GM03348 (cell line): ENCODE measurements at regions not wholly inside any gene's neighbourhood (a gene's known extent, or its start where the extent isn't known, plus 50 kb on each side); places are given as distances from the start of the nearest gene placed in this dataset.
"Not testable (repeated sequence)": the region's sequence is repeated elsewhere in the genome, so short reads cannot be mapped to it uniquely, and the experiment has no call there.

Source experiments
- DNase-seq: peaks from one replicate; pipeline ENCODE4 v3.0.0; 2012; ENCODE audit warnings: low spot score

DNA sequence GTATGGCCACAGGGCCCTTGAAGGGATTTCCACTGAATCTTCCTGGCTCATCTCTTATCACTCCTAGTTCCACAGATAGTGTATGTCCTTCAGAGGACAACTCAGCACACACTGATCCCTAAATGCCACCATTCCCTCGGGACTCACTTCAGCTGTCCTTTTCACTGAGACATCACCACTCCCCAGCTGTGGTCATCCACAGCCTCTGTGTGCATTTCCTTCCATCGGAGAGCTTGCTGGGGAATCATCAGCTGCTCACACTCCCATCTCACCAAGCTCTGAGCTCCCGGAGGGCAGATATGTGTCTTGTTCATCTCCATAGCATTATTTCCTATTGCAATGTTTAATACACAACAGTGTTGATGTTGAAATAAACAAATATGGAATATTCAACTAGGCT lies 759.5 kb downstream of the RNF144A start:
- no peak for DNase-seq

DNA sequence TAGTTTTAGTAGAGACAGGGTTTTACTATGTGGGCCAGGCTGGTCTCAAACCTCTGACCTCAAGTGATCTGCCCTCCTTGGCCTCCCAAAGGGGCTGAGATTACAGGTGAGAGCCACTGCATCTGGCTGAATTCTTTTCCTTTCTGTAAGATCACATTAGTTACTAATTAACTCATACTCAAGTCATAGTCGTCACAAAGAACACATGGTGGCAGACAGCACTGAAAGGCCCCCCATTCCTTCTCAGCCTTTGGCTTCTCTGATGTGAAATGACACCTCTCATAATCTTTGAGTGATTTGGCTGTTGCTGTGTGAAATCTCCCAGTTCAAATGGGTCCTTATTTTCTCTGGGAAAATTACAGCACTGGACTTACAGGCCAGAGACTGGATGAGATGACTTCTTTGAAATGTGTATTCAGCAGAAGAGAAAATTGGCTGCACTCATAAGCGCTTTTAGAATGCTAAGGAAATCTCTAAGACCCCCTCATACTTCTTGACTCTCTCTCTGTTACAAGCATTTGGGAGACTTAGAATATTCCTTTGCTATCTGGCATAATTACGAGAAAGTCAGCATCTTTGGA lies 764.8 kb downstream of the RNF144A start:
- no peak for DNase-seq

DNA sequence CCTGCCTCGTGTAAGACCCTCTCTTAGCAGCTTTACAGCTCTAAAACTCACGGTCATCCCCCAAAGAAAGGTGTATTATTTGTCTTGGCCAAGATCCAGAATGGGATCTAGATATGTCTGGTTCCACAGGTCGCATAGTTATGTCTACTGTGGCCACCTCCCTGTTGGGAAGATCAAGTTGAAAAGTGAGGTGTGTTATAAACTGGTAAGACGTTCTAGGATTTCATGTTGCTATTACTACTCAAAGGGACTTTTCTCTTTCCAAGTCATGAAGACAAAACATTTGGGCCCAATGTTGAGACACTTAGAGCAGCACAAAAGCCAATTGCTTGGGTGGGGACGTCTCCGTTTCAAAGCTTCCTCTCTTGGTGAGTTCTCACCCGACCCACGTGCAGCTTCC lies 766.0 kb downstream of the RNF144A start:
- no peak for DNase-seq

DNA sequence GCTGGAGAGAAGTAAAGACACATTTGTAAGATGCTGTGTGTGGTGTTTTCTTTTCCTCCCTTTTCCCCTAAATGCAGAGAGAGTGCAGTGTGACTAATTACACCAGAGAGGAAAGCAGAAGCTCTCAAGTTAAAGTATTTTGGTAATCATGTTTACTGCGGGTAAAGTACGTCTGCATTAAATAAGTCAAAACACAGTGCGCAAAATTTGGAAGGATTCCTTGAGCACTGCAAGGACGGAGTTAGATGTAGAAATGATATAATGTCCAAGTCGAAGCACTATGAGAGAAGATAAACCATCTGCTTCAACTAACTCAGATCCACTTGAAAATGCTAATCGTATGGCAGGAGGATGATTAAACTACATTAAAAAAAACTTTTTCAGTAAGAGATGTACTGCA lies 766.5 kb downstream of the RNF144A start:
- no peak for DNase-seq

DNA sequence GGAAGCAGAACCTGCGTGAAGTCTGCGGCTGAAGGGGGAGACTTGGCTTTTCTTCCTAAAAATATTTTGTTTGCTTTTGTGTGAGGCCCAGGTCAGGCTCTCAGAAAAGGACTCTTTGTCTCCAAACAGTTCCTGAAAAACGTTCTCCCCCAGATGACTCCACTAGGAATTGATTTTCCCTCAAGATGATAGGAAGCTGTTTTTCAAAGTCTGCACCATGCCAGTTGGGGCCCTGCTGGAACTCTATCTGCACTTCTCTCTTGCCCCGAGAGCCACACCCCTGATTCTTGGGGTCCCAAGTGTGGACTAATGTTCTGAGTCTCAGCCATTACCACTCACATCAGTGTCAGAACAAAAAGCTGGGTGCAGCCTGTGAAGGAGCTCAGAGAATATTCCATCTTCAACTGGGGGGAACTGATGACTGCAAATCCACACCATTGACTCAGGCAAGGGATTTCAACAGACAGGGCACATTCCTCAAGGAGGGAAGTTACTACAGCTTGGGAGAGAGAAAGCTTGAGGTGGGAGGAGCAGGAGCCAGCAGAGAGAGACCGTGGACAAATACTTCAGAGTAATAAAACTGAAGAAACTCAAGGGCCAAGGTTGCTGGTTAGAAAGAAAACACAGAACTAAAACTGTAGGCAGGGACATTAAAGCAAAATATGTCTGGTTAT lies 768.3 kb downstream of the RNF144A start:
- peak; percentile 86 for DNase-seq

DNA sequence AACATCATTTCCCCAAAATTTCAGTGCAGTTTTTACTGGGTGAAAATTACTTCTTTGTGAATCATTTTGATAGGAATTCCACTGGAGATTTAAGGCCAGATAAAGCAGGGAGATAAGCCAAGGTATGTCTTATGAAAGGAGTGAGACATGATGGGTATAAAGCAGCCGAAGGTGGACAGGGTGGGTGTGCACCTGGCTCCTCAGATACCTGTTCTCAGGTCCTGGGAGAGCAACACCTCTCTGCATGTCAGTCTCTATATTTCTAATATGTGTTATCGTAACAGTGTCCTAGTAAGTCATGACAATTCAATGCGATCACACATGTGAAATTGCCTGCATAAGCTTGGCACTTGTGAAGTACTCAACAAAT lies 768.8 kb downstream of the RNF144A start:
- no peak for DNase-seq

DNA sequence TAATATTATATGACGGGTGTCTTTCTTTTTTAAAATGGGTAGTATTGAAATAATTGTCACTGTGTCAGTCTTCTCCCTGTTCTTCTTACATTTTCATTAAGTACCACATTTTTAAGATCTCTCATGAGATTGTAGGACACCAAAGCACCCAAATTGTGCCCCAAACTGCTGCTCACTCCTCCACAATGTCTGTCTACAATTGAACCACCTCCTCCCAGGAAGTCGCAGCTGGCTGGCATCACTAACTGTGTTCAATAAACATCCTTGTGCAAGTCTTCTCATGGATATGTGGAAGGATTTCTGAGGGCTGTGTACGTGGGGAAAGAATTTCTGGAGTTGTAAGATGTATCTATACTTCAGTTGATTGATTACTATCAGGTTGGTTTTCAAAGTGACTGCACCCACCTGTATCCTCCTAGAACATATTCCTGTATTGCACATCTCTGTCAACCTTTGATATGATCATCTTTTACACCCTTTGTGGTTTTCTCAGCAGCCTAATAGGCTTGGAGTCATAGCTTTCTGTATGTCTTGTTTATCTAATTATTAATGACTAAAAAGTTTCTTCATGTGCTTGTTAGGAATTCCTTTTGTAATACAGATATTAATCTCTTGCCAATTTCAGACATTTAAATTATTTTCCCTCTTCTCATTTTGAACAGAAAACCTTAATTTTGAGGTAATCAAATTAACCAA lies 774.9 kb downstream of the RNF144A start:
- peak; percentile 34 for DNase-seq

DNA sequence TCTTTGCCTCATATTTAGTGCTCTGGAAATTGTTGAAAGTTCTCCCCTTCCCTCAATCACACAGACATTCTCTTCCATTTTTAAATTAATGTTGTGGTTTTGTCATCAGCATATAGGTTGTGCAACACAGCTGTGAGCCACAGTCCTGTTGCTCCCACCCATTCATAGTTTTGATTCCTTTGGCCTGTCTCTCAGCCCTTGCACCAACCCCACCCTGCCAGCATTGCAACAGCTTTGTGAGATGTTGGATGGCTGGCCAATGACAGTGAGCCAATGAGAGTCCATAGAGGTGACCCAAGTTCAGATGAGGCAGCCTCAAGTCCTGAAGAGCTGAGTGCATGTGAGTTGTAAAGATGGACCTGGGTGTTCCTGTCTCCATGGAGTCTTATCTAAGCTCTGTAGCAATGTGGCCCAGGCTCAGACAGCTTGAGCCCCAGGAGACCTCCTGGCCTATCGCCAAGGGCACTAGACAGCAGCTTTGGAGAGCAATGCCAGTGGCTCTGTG lies 775.5 kb downstream of the RNF144A start:
- DNase-seq: peak; percentile 92

DNA sequence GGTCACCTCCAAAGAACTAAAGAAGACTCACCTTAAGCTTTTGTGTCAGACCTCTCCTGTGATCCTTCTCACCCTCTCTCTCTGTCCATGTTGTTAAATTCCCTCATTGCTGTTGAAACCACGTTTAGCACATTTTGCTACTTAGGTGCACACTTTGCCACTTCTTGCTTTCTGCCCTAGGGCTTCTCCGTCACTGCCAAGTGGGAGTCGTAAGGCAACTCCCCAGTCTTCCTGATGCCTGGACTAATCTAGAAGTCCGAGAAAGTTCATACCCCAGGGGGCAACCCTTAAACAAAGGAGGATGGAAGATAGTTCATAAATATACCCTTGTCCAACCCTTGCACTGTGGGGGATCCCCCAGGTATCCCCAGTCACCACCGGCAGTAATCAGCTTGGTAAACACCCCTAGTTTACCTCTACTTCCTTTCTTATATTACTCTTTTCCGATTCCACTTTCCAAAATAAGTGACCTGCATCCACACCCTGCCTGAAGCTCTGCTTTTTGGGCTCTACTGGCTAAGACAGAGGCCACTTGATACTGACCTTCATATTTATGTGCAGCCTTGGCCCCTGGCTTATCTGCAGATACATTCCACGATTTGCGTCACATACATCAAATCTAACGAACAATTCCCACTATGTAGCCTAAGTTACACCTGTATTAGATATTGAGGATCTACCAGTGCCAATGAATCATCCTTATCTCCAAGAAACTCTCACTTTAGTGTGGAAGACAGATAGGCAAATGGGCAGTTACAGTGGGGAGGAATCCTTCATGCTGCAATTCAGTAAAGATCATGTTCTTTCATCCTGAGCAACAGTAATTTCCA lies 776.2 kb downstream of the RNF144A start:
- DNase-seq: no peak

DNA sequence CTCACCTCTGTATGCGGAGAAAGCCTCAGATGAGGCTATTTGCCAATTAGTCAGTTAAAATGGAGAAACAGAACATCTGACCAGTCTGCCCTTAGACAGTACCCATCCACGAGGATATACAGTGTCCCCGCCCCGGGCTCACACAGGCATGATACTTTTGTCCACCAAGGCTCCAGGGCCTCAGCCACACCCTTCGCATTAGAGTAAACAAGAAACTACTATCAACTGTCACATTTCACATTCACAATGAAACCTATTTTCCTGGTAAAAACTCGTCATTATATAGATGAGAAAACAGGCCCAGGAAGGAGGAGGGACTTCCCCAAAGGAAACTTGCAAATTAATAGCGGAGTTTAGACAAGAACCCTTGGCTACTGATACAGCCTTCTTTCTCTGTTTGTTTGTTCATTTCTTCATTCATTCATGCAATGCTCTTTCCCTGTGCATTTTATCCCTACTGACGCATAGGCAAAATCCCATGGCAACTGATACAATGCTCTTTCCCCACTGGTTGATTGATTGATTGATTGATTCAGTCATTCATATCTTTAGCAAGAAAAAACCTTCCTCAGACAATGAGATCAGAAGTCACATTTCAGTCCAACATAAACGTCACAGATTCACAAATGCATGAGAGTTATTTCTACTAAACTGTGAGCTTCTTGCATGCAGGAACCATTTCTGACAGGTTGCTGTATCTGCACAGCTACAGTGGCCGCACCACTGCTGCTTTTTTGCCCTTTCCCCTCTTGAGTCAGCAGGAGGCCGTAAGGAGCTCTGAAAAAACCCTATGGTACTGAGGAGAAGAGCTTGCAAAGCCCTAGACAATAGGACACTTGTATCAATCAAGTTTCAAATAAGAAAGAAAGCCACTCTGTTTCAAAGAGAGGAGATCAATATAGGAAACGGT lies 777.1 kb downstream of the RNF144A start:
- no peak for DNase-seq

DNA sequence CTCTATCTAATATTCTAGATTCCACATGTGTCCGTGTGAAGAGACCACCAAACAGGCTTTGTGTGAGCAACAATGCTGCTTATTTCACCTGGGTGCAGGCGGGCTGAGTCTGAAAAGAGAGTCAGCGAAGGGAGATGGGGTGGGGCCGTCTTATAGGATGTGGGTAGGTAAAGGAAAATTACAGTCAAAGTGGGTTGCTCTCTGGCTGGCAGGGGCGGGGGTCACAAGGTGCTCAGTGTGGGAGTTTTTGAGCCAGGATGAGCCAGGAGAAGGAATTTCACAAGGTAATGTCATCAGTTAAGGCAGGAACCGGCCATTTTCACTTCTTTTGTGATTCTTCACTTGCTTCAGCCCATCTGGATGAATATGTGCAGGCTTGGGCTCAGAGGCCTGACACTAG lies 779.3 kb downstream of the RNF144A start:
- DNase-seq: not testable (repeated sequence)

DNA sequence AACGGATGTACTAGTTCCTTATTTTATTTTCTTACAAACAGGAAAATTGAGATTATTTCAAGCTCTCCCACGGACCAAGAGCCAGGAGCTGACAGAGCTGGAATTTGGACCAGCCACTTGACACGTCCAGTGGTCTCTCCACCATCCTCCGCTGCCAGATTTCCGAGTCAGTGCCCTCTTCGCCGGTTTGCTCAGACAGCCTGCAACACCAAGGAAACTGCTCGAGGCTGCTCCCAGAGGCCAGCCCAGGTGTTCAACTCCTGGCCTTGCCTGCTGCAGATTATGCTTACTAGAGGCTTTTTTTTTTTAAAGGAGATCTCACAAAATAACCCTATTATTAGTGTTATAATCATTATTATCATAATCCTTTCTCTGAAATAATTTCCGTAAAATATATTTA lies 779.8 kb downstream of the RNF144A start:
- no peak for DNase-seq

DNA sequence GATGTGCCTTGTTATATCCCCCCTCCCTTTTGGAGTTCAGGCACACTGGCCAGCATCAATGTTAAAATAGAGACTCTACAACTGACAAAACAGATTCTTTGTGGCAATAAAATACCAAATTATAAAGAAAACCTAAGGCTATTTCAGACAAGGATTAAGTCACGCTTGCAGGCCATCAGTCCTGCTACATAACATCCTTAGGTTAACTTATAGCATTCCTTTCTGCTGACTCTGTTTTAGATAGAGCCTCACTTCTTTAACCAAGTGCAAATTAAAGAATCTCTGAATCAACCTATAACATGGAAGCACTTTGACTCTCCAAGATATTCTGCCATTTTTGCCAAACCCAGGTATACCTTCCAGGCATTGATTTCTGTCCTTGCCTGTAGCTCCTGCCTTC lies 784.6 kb downstream of the RNF144A start:
- no peak for DNase-seq

DNA sequence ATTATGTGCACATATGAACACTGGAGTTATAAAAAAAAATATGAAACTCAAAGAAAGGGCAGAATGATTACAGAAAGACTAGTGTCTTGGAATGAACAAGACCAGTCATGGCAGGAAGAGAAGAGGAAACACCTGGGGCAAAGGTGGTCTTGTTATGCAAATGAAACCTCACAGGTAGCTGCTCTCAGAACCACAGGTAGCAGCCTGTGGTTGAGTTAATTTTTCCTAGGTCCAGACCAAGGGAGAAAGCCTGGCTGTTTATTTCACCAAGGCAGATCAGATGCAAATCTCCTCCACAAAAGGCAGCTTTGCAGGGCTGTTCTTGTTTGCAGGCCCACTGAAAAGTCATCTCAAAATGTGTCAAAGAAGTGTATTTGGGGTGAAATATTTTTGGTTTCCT lies 785.8 kb downstream of the RNF144A start:
- DNase-seq: no peak

DNA sequence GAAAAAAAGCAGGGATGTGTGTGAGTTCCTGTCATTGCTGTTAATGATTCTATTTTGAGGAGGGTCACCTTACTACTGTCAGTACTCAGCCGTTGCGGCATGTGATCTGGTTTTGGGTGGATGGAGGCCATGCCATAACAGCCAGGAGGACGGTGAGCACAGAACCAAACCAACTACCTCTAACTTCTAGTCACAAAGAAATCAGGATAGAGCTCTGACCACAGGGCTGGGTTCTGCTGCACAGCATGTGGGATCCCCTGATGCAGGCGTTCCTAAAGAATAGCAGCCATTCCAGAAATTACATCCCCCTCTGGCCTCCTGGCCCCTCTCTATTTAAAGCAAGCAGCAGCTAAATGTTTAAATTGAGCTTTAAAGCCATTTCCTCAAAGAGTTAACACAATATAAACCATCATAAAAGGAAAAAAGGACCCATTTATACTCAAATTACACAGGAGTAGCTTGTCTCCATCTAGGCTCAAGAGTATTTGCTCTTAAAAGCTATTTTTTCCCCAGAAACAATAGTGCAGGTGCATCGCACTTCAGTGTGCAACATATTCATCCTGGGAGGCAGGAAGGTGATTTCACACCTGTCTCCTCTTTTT lies 786.4 kb downstream of the RNF144A start:
- DNase-seq: no peak

DNA sequence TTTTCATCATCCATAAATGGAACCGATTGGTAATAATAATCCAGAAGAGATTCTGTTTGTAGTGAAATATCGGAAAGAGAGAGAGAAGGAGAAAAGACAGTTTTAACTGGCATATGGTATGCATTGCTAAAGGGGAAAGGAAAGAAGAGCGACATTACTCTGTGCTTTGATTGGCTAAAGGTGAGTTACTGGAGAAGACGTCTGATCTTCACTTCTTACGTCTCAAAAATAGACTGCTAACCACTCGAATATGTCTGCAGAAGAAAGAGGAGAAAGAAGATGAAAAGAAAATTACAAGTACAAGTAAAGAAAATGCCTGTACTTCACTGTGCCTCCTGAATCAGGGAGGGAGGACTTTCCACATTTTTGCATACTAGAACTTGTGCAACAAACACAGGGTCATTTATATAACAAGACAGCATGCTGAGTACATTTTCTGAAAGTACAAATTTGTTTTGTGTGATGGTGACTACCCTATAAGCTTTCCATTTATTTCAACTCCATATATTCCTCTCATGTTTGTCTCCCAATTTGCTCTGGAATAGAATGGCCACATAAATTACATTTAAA lies 787.2 kb downstream of the RNF144A start:
- peak; percentile 17 for DNase-seq

DNA sequence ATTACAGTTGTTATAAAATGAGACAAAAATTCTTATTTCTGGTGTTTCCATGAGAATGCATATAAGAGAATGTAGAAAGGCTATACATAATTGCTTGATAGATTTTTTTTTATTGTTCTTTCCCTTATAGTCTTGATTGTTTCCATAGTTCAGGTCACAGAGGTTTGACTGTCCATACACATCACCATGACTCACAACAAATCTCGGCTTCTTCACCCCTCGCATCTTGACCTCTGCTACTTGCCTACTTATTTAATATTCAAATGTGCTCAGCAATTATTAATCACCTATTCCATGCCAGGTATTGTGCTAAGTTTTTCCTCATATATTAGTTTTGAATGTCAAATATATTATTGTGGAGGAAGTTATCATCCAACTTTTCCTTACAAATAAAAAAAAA lies 789.6 kb downstream of the RNF144A start:
- no peak for DNase-seq

DNA sequence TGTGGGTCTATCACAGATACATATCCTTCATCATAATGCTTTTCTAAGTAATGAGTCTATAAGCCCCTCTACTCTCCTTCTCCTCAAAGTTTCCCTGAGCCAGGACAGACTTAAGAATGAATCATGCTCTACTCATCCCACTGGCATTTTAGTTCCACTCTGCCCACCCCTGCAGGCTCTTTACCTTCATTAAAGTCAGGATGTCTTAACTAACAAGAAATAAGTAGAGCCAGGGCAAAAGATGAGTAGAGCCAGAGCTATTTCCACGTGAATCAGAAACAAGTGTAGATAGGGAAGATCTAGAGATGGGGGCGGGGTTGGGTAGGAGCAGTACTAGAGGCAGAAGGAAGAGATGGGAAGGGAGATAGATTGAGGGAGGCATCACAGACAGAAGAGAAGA lies 790.5 kb downstream of the RNF144A start:
- peak; percentile 55 for DNase-seq

DNA sequence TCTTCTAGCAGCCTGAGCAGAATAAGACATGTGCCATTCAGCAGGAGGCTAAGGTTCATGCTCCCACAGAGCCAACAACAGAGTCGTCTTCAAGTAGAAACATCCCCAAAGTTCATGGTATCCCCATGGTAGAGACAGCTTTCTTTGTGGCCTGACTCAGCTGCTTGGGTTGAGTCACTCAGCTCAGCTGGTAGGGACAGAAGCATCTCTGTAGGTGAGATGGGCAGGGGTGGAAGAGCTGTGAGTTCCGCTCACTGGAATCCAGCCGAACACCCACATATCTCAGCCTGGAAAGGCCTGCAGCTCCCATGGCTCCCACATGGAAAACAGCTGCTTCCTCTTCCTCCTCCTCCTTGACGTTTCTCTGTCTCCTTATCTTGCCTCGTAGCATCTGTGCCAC lies 792.7 kb downstream of the RNF144A start:
- DNase-seq: peak; percentile 71

DNA sequence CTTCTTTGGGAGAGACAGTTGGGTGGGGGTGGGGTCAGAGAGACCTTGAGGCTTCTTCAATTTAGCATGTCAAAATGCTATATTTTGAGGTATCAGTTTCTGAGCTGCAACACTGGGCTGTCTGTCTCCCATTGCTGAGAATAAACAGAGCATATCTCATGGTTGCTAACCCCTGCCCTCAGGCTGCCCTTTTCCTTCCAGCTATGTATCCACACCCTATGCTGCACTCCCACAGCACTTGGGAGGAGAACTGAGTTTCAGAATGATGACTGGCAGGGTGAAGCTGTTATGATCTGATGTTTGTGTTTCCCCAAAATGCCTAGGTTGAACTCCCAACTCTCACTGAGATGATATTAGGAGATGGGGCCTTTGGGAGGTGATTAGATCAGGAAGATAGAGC lies 794.0 kb downstream of the RNF144A start:
- no peak for DNase-seq

DNA sequence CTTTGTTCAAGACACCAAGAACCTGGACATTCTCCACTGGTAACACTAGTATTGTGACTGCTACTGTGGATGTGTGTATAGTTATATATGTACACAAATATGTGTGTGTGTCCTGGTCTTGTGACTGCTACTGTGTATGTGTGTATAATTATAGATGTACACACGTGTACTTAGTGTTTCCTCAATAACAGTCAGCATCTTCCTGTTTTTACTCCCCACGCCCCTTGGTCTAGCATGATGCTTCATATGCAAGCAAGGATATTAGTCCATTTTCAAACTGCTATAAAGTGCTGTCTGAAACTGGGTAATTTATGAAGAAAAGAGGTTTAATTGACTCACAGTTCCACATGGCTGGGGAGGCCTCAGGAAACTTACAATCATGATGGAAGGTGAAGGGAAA lies 802.7 kb downstream of the RNF144A start:
- no peak for DNase-seq
